IPS-18c (cell line): ENCODE measurements at regions not wholly inside any gene's neighbourhood (a gene's known extent, or its start where the extent isn't known, plus 50 kb on each side); places are given as distances from the start of the nearest gene placed in this dataset.

Experiments
- H3K4me3 ChIP-seq: 2 replicates; pipeline ENCODE4 v1.7.0; 2013; ENCODE audit warnings: low read depth, mild to moderate bottlenecking, low read length, moderate library complexity; ENCODE audit not compliant: insufficient read depth
- H3K9me3 ChIP-seq: one replicate; pipeline ENCODE4 v1.6.1; 2013; ENCODE audit warnings: mild to moderate bottlenecking, low read length, moderate library complexity; ENCODE audit not compliant: control insufficient read depth, insufficient read depth

GRCh38 chr1:198915327-198916231, 276.7 kb downstream of the PTPRC start:
- no peaks in the 10 kb centered on the region for H3K9me3 ChIP-seq

GRCh38 chr1:198917226-198917625, 278.4 kb downstream of the PTPRC start:
- no peaks in the 10 kb centered on the region for H3K9me3 ChIP-seq
- H3K4me3 ChIP-seq, result no peak overlapping the region

More at GRCh38 chr1:198915327-198916231, 276.7 kb downstream of the PTPRC start:
- H3K4me3 ChIP-seq, result no peak overlapping the region

- H3K4me3 ChIP-seq, result no peak overlapping the region
- H3K9me3 ChIP-seq, result no peaks in the 10 kb centered on the region
These were observed 280.1 kb downstream of the PTPRC start for GRCh38 chr1:198918920-198919319.

GRCh38 chr1:198919667-198920398, 281.0 kb downstream of the PTPRC start:
- no peak overlapping the region for H3K4me3 ChIP-seq
- H3K9me3 ChIP-seq, result no peaks in the 10 kb centered on the region

GRCh38 chr1:198922638-198923430, 284.0 kb downstream of the PTPRC start:
- Histone ChIP-seq H3K4me3 (no peak overlapping the region), H3K9me3 (no peaks in the 10 kb centered on the region)

- H3K9me3 ChIP-seq, result no peaks in the 10 kb centered on the region
These were observed 285.2 kb downstream of the PTPRC start for GRCh38 chr1:198923993-198924392.

GRCh38 chr1:198925567-198925966, 286.7 kb downstream of the PTPRC start:
- no peaks in the 10 kb centered on the region for H3K9me3 ChIP-seq
- H3K4me3 ChIP-seq, result no peak overlapping the region

More at GRCh38 chr1:198923993-198924392, 285.2 kb downstream of the PTPRC start:
- H3K4me3 ChIP-seq, result no peak overlapping the region

GRCh38 chr1:198927129-198927528, 288.3 kb downstream of the PTPRC start:
- no peak overlapping the region for H3K4me3 ChIP-seq
- no peaks in the 10 kb centered on the region for H3K9me3 ChIP-seq

GRCh38 chr1:198929111-198929604, 290.3 kb downstream of the PTPRC start:
- Histone ChIP-seq H3K4me3 (no peak overlapping the region), H3K9me3 (no peaks in the 10 kb centered on the region)

- no peaks in the 10 kb centered on the region for H3K9me3 ChIP-seq
- H3K4me3 ChIP-seq, result no peak overlapping the region
These were observed 291.2 kb downstream of the PTPRC start for GRCh38 chr1:198929961-198930599.

- Histone ChIP-seq H3K4me3 (no peak overlapping the region), H3K9me3 (no peaks in the 10 kb centered on the region)
These were observed 293.6 kb downstream of the PTPRC start for GRCh38 chr1:198932351-198932991.

- Histone ChIP-seq H3K9me3 (no peaks in the 10 kb centered on the region), H3K4me3 (no peak overlapping the region)
These were observed 294.8 kb downstream of the PTPRC start for GRCh38 chr1:198933515-198934222.

- Histone ChIP-seq H3K4me3 (no peak overlapping the region), H3K9me3 (no peaks in the 10 kb centered on the region)
These were observed 295.6 kb downstream of the PTPRC start for GRCh38 chr1:198934426-198934825.

- H3K9me3 ChIP-seq, result no peaks in the 10 kb centered on the region
- no peak overlapping the region for H3K4me3 ChIP-seq
These were observed 296.1 kb downstream of the PTPRC start for GRCh38 chr1:198934901-198935305.

GRCh38 chr1:198935306-198935921, 296.6 kb downstream of the PTPRC start:
- H3K9me3 ChIP-seq, result no peaks in the 10 kb centered on the region
- no peak overlapping the region for H3K4me3 ChIP-seq
